GM12873 (cell line): ENCODE measurements at regions not wholly inside any gene's neighbourhood (a gene's known extent, or its start where the extent isn't known, plus 50 kb on each side); places are given as distances from the start of the nearest gene placed in this dataset.

Source experiments
- TF ChIP-seq, protein P1 (sequence below): IDR thresholded peaks from 2 replicates; pipeline ENCODE4 v1.5.1; 2012; ENCODE audit warnings: low read depth, mild to moderate bottlenecking, moderate library complexity, low read length, control low read depth; ENCODE audit not compliant: insufficient read depth; ENCODE audit errors: missing control alignments

DNA sequence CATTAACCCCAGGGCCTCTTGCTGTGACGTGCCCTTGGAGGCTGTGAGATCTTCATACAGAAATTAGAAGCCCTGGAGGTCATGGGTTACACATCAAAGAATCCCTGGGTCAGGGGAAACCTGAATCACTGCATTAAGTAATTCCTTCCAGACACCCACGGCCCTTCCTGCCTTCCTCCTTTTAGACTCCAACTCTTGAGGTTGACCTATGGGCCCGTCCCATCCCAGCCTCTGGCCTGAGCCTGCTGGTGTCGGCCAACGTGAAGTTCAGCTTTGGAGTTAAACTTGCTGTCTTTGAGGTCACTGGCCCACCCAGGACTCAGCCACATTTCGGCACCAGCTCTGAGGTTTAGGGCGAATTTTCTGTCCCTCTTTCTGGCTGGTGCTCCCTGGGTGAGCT lies 198.3 kb downstream of the ACKR3 start:
- TF ChIP-seq, protein P1, sequence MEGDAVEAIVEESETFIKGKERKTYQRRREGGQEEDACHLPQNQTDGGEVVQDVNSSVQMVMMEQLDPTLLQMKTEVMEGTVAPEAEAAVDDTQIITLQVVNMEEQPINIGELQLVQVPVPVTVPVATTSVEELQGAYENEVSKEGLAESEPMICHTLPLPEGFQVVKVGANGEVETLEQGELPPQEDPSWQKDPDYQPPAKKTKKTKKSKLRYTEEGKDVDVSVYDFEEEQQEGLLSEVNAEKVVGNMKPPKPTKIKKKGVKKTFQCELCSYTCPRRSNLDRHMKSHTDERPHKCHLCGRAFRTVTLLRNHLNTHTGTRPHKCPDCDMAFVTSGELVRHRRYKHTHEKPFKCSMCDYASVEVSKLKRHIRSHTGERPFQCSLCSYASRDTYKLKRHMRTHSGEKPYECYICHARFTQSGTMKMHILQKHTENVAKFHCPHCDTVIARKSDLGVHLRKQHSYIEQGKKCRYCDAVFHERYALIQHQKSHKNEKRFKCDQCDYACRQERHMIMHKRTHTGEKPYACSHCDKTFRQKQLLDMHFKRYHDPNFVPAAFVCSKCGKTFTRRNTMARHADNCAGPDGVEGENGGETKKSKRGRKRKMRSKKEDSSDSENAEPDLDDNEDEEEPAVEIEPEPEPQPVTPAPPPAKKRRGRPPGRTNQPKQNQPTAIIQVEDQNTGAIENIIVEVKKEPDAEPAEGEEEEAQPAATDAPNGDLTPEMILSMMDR = no peak

DNA sequence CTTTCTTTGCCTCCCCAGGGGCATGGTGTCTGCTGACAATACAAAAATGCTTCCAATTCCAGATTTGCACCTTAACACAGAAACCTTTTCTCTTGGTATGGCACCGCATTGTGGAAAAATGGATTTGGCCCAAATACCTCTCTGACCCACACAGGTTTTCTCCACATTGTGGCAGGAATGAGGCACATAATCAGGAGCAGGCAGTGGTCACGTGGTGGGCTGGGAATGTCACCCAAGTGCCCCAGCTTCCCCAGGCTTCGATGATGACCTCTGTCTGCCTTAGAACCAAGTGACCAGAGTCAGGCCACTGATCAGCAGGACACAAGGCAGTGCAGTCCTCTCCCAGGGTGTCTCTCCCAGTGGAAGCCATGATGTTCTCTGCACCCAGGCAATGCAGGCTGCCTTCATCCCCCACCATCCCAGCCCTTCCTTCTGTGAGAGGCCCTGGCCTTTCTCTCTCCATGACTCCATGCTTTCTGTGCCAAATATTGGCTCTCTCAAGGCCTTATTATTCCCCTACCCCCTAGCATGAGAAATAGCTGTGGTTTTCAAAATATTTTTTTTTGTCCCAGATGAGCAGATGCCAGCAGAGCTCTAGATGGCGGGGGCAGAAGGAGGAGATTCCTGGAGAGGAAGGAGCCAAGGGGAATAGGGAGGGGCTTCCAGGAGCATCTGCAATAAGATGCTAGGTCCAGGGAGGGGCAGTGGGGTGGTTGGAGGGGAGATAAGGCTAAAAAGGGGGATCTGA lies 198.9 kb downstream of the ACKR3 start:
- TF ChIP-seq, protein P1 = no peak

DNA sequence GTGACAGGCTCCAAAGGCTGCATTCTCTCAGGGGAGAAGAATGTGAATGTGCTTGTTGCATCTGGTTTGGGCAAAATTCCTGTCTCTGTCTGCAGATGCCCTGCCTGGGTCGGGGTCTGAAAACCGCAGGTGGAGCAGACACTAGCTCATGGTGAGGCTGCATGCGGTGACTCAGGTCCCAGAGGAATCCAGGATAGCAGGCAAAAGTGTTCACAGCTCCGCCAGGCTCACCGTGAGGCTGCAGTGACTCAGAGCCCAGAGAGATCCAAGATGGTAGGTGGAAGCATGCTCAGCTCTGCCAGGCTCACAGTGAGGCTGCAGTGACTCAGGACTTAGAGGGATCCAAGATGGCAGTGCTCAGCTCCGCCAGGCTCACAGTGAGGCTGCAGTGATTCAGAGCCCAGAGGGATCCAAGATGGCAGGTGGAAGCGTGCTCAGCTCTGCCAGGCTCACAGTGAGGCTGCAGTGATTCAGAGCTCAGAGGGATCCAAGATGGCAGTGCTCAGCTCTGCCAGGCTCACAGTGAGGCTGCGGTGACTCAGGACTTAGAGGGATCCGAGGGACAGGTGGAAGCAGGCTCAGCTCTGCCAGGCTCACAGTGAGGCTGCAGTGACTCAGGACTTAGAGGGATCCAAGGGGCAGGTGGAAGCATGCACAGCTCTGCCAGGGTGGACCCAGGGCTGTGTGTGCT lies 200.5 kb downstream of the ACKR3 start:
- TF ChIP-seq, protein P1 = no peak

DNA sequence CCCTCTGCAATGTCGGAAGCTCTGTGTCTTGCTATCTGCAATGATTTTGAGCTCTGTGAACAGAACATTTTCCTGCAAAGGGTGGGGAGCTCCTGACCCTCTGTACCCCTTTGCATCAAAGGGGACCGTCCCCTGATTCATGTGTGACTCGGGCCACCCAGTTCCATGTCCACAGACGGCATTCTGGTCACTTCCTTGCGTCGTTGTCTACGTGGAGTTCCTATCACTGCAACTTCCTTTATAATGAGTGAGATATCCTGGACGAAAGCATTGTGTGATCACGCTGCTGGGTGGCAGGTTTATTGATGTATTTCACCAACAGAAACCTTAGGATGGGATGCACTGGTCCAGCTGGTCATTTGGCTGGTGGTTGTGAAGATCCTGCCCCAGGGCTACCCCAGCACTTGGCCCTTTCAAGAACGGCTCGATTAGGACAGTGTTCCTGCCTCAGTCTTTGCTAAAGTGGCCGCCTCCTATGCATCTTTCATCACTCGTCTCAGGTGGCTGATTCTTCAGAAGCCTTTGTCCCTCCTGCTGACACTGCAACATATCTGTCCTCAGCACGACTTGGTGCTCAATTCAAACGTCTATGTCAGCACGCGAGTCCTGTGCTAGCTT lies 202.7 kb downstream of the ACKR3 start:
- TF ChIP-seq, protein P1 = no peak

DNA sequence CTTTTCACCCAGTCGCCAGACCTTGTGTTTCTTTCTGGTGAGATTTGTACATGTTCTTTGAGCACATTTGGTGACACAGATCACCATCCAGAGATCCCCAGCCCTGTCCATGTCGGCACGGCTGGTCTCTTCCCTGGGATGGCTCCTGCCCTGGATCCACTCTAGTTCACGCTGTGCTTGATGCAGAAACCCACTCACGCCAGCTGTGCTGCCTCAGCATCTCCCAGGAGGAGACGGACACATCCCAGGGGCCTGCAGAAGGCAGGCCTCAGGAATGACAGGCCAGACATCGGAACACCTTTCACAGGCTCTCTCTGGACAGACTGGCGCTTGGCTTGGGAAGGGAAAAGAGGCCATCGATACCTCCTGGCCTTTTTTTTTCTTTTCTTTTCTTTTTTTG lies 203.6 kb downstream of the ACKR3 start:
- TF ChIP-seq, protein P1 = no peak

DNA sequence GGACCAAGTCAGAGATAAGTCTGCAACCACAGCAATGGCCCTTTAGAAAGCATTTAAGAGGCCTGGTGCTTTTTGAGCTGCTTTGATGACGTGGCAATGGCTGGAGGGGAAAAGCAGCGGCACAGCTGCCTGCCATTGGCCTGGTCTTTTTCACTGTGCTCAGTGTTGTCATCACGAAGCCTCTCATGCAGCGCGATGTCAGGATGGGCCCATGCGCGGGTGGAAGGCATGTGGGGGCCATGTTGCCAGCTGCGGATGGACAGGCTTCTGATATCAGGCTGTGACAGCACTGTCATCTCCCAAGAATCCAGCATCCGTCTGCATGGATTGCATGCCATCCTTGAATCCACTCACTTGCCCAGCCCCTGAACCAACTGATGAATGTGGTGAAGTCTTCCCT lies 204.5 kb downstream of the ACKR3 start:
- TF ChIP-seq, protein P1 = no peak

DNA sequence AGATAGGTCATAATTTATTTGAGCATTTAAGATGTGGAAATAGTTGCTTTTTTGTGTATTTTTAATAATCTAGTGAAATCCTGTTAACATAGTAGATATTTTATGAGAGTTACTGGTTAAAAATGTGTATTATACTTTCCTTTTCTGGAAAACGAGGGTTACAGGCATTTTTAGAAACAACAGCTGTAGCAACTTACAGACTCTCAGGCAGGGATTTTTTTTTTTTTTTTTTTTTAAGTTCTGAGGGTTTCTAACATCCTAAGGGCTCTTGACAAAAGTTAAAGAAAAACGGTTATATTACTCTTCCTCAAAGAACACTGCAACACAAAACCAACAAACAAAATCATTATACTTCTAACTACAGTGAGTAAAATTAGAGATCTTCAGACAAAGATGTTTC lies 205.9 kb downstream of the ACKR3 start:
- TF ChIP-seq, protein P1 = no peak
